C4-2B (cell line): ENCODE measurements at regions not wholly inside any gene's neighbourhood (a gene's known extent, or its start where the extent isn't known, plus 50 kb on each side); places are given as distances from the start of the nearest gene placed in this dataset.

ENCODE experiments used
- ZFX ChIP-seq: fragments of 450-650 bp; IDR thresholded peaks from 2 replicates; pipeline ENCODE4 v1.6.1; 2017
- TF ChIP-seq, protein P1 (sequence below): fragments of 450-650 bp; conservative IDR thresholded peaks from 2 replicates; pipeline ENCODE4 v1.5.1; 2017; ENCODE audit warnings: mild to moderate bottlenecking

DNA sequence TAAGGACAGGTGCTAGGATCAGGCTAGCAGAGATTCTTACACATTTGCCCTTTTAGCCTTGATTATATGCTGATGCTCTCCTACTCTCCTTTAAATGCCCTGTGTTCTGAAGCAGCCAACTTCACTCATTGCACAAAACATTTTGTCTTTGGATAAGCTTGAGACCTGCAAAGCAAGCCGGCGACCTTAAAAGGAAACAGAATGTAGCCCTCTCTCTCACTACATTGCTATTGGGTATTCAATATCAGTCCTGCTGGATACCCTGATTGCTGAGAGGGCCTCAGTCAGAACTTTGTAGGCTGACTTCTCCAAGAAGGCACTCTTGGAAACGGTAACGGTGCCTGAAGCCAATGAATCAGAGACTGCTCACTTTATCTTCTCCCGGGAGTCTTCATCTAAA lies 528.9 kb downstream of the DTWD2 start:
- TF ChIP-seq, protein P1, sequence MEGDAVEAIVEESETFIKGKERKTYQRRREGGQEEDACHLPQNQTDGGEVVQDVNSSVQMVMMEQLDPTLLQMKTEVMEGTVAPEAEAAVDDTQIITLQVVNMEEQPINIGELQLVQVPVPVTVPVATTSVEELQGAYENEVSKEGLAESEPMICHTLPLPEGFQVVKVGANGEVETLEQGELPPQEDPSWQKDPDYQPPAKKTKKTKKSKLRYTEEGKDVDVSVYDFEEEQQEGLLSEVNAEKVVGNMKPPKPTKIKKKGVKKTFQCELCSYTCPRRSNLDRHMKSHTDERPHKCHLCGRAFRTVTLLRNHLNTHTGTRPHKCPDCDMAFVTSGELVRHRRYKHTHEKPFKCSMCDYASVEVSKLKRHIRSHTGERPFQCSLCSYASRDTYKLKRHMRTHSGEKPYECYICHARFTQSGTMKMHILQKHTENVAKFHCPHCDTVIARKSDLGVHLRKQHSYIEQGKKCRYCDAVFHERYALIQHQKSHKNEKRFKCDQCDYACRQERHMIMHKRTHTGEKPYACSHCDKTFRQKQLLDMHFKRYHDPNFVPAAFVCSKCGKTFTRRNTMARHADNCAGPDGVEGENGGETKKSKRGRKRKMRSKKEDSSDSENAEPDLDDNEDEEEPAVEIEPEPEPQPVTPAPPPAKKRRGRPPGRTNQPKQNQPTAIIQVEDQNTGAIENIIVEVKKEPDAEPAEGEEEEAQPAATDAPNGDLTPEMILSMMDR = no peak
- no peak for TF ChIP-seq ZFX
